GM06990 (cell line): ENCODE measurements at regions not wholly inside any gene's neighbourhood (a gene's known extent, or its start where the extent isn't known, plus 50 kb on each side); places are given as distances from the start of the nearest gene placed in this dataset.
A peak's percentile ranks its signal among the peaks of the same experiment; 100 is the strongest.

Experiments
- DNase-seq: peaks from one replicate; pipeline ENCODE4 v3.0.0-alpha.2; 2011; ENCODE audit not compliant: insufficient read length; ENCODE audit errors: extremely low read depth
- H3K27me3 ChIP-seq: replicated peaks from 2 replicates; pipeline ENCODE4 v1.6.0; 2011; ENCODE audit warnings: low read length; ENCODE audit not compliant: control insufficient read depth, insufficient read depth
- H3K36me3 ChIP-seq: 2 replicates; pipeline ENCODE4 v1.5.1; 2011; ENCODE audit warnings: low read length; ENCODE audit not compliant: control insufficient read depth, insufficient read depth
- H3K4me3 ChIP-seq: replicated peaks from 2 replicates; pipeline ENCODE4 v1.5.1; 2011; ENCODE audit warnings: low read depth, mild to moderate bottlenecking, control low read depth, low read length
- CTCF ChIP-seq: IDR thresholded peaks from 2 replicates; pipeline ENCODE4 v1.5.1; 2011; ENCODE audit warnings: low read length, control low read depth, mild to moderate bottlenecking, inconsistent platforms; ENCODE audit not compliant: insufficient read depth, poor library complexity, severe bottlenecking

GRCh38 chr12:85405781-85406522, 125.9 kb downstream of the ALX1 start:
- Histone ChIP-seq H3K36me3 (no peaks in the 10 kb centered on the region), H3K4me3 (no peak overlapping the region), H3K27me3 (no peaks in the 10 kb centered on the region; the same call in 1 of the 2 replicates)
- DNase-seq = no peak
- no peak for TF ChIP-seq CTCF

- TF ChIP-seq CTCF = no peak
- no peaks in the 10 kb centered on the region for H3K27me3 ChIP-seq
- no peak overlapping the region for H3K4me3 ChIP-seq
- no peaks in the 10 kb centered on the region for H3K36me3 ChIP-seq
- DNase-seq = no peak
Measured at GRCh38 chr12:85413266-85413665, 133.2 kb downstream of the ALX1 start.

GRCh38 chr12:85422762-85423161, 142.7 kb downstream of the ALX1 start:
- no peak for DNase-seq
- no peaks in the 10 kb centered on the region for H3K36me3 ChIP-seq
- no peak for TF ChIP-seq CTCF
- H3K27me3 ChIP-seq = no peaks in the 10 kb centered on the region
- H3K4me3 ChIP-seq = no peak overlapping the region

GRCh38 chr12:85423947-85424346, 143.9 kb downstream of the ALX1 start:
- DNase-seq = no peak
- no peaks in the 10 kb centered on the region for H3K36me3 ChIP-seq
- no peak overlapping the region for H3K4me3 ChIP-seq
- no peak for TF ChIP-seq CTCF
- no peaks in the 10 kb centered on the region for H3K27me3 ChIP-seq

GRCh38 chr12:85424581-85425348, 144.7 kb downstream of the ALX1 start:
- Histone ChIP-seq H3K27me3 (no peaks in the 10 kb centered on the region), H3K4me3 (peak overlapping the region; percentile 35), H3K36me3 (no peaks in the 10 kb centered on the region)
- DNase-seq = peak; percentile 54
- TF ChIP-seq CTCF = peak; percentile 61
